ENCODE measurements at regions not wholly inside any gene's neighbourhood (a gene's known extent, or its start where the extent isn't known, plus 50 kb on each side); places are given as distances from the start of the nearest gene placed in this dataset.
A peak's percentile ranks its signal among the peaks of the same experiment; 100 is the strongest.

GRCh38 chr6:66526061-66526460 lies 819.0 kb upstream of the EYS start:
- no peak for DNase-seq (ENCODE audit: low spot score)
- no peaks in the 10 kb centered on the region for H3K27me3 ChIP-seq (ENCODE audit: control insufficient read depth in 3 of 3, insufficient read depth in 3 of 3, low read depth in 1 of 3, low read length in 3 of 3)
- no peak overlapping the region for H3K27ac ChIP-seq (replicated peaks; ENCODE audit: low read length)
- no peak overlapping the region for H2BK5ac ChIP-seq (ENCODE audit: low read length)
- no peak overlapping the region for H3K18ac ChIP-seq (ENCODE audit: low read length)
- no peaks in the 10 kb centered on the region for H3K4me1 ChIP-seq (ENCODE audit: control insufficient read depth in 2 of 2, insufficient read depth in 1 of 2, low read depth in 1 of 2, low read length in 2 of 2)
- H3K14ac ChIP-seq (ENCODE audit: low read length), result no peak overlapping the region
- no peak overlapping the region for H2AFZ ChIP-seq (ENCODE audit: low read length)
- no peak overlapping the region for H3K4me2 ChIP-seq (ENCODE audit: insufficient read depth, low read length, poor library complexity, severe bottlenecking)
- no peak overlapping the region for H3K4ac ChIP-seq (ENCODE audit: low read length)
- no peak overlapping the region for H4K91ac ChIP-seq (ENCODE audit: low read depth, low read length, poor library complexity)
- no peaks in the 10 kb centered on the region for H3K9me3 ChIP-seq (replicated peaks in 1 of 2; ENCODE audit: control insufficient read depth in 2 of 2, insufficient read depth in 1 of 2, low read depth in 1 of 2, low read length in 2 of 2)
- no peak overlapping the region for H2BK12ac ChIP-seq (ENCODE audit: low read length)
- no peak overlapping the region for H4K8ac ChIP-seq (ENCODE audit: low read depth, low read length)
- no peaks in the 10 kb centered on the region for H3K36me3 ChIP-seq (replicated peaks in 1 of 2; ENCODE audit: control insufficient read depth in 2 of 2, insufficient read depth in 2 of 2, low read length in 2 of 2)
- H3K79me1 ChIP-seq (ENCODE audit: low read depth, low read length), result no peaks in the 10 kb centered on the region
- H2BK120ac ChIP-seq (ENCODE audit: low read depth, low read length), result no peak overlapping the region
- WGBS, 2 donors (ENCODE audit: extremely low coverage in 2 of 2, insufficient read length in 2 of 2, insufficient replicate concordance in 1 of 2), result no CpG with 5 or more reads among the region's 3 CpGs
- H3K4me3 ChIP-seq (ENCODE audit: low read length in 2 of 2), result no peak overlapping the region
- no peak overlapping the region for H3K9ac ChIP-seq (ENCODE audit: low read depth, low read length, poor library complexity)
- H3K23ac ChIP-seq (ENCODE audit: low read depth, low read length, poor library complexity), result no peak overlapping the region
- H2AK5ac ChIP-seq (ENCODE audit: low read depth, low read length), result no peak overlapping the region
- H2BK15ac ChIP-seq (ENCODE audit: low read length), result no peak overlapping the region

- Histone ChIP-seq H3K4me1 (ENCODE audit: control insufficient read depth in 2 of 2, insufficient read depth in 1 of 2, low read depth in 1 of 2, low read length in 2 of 2) (peaks cover 0 to 2% of the 10 kb centered on the region in 2 donors), H3K9ac (ENCODE audit: low read depth, low read length, poor library complexity) (no peak overlapping the region), H3K27ac (replicated peaks; ENCODE audit: low read length) (no peak overlapping the region), H3K23ac (ENCODE audit: low read depth, low read length, poor library complexity) (no peak overlapping the region), H2BK12ac (ENCODE audit: low read length) (no peak overlapping the region), H3K9me3 (replicated peaks in 1 of 2; ENCODE audit: control insufficient read depth in 2 of 2, insufficient read depth in 1 of 2, low read depth in 1 of 2, low read length in 2 of 2) (no peaks in the 10 kb centered on the region), H3K4me2 (ENCODE audit: insufficient read depth, low read length, poor library complexity, severe bottlenecking) (no peak overlapping the region), H2BK5ac (ENCODE audit: low read length) (no peak overlapping the region), H3K36me3 (replicated peaks in 1 of 2; ENCODE audit: control insufficient read depth in 2 of 2, insufficient read depth in 2 of 2, low read length in 2 of 2) (no peaks in the 10 kb centered on the region), H2BK120ac (ENCODE audit: low read depth, low read length) (no peak overlapping the region), H3K14ac (ENCODE audit: low read length) (no peak overlapping the region), H2AK5ac (ENCODE audit: low read depth, low read length) (no peak overlapping the region), H2AFZ (ENCODE audit: low read length) (no peak overlapping the region), H3K4ac (ENCODE audit: low read length) (no peak overlapping the region), H4K8ac (ENCODE audit: low read depth, low read length) (no peak overlapping the region), H3K27me3 (ENCODE audit: control insufficient read depth in 3 of 3, insufficient read depth in 3 of 3, low read depth in 1 of 3, low read length in 3 of 3) (no peaks in the 10 kb centered on the region), H2BK15ac (ENCODE audit: low read length) (no peak overlapping the region), H4K91ac (ENCODE audit: low read depth, low read length, poor library complexity) (no peak overlapping the region), H3K4me3 (ENCODE audit: low read length in 2 of 2) (no peak overlapping the region), H3K18ac (ENCODE audit: low read length) (no peak overlapping the region), H3K79me1 (ENCODE audit: low read depth, low read length) (no peaks in the 10 kb centered on the region)
- no peak for DNase-seq (ENCODE audit: low spot score)
- WGBS, 2 donors (ENCODE audit: extremely low coverage in 2 of 2, insufficient read length in 2 of 2, insufficient replicate concordance in 1 of 2), result no CpG with 5 or more reads among the region's 2 CpGs
Measured at GRCh38 chr6:66522864-66523263, 815.8 kb upstream of the EYS start.

GRCh38 chr6:66516377-66516776 lies 809.4 kb upstream of the EYS start:
- Histone ChIP-seq H3K4ac (ENCODE audit: low read length) (no peak overlapping the region), H4K8ac (ENCODE audit: low read depth, low read length) (no peak overlapping the region)

GRCh38 chr6:66508433-66508832 lies 801.4 kb upstream of the EYS start:
- no peak overlapping the region for H3K14ac ChIP-seq (ENCODE audit: low read length)
- no peaks in the 10 kb centered on the region for H3K27me3 ChIP-seq (ENCODE audit: control insufficient read depth in 3 of 3, insufficient read depth in 3 of 3, low read depth in 1 of 3, low read length in 3 of 3)
- no peaks in the 10 kb centered on the region for H3K79me1 ChIP-seq (ENCODE audit: low read depth, low read length)
- no peaks in the 10 kb centered on the region for H3K36me3 ChIP-seq (replicated peaks in 1 of 2; ENCODE audit: control insufficient read depth in 2 of 2, insufficient read depth in 2 of 2, low read length in 2 of 2)
- H3K4me1 ChIP-seq (ENCODE audit: control insufficient read depth in 2 of 2, insufficient read depth in 1 of 2, low read depth in 1 of 2, low read length in 2 of 2), result peaks cover 0 to 4% of the 10 kb centered on the region in 2 donors
- no peak overlapping the region for H2BK120ac ChIP-seq (ENCODE audit: low read depth, low read length)
- H3K9ac ChIP-seq (ENCODE audit: low read depth, low read length, poor library complexity), result no peak overlapping the region
- WGBS, 2 donors (ENCODE audit: extremely low coverage in 2 of 2, insufficient read length in 2 of 2, insufficient replicate concordance in 1 of 2), result no CpG with 5 or more reads among the region's 3 CpGs
- DNase-seq (ENCODE audit: low spot score), result no peak
- no peaks in the 10 kb centered on the region for H3K9me3 ChIP-seq (replicated peaks in 1 of 2; ENCODE audit: control insufficient read depth in 2 of 2, insufficient read depth in 1 of 2, low read depth in 1 of 2, low read length in 2 of 2)
- no peak overlapping the region for H2BK12ac ChIP-seq (ENCODE audit: low read length)
- no peak overlapping the region for H2BK5ac ChIP-seq (ENCODE audit: low read length)
- peak overlapping the region; percentile 84 for H2AFZ ChIP-seq (ENCODE audit: low read length)
- H3K27ac ChIP-seq (replicated peaks; ENCODE audit: low read length), result no peak overlapping the region
- H2BK15ac ChIP-seq (ENCODE audit: low read length), result no peak overlapping the region
- no peak overlapping the region for H3K18ac ChIP-seq (ENCODE audit: low read length)
- H3K23ac ChIP-seq (ENCODE audit: low read depth, low read length, poor library complexity), result no peak overlapping the region
- H3K4ac ChIP-seq (ENCODE audit: low read length), result no peak overlapping the region
- H4K91ac ChIP-seq (ENCODE audit: low read depth, low read length, poor library complexity), result no peak overlapping the region
- H2AK5ac ChIP-seq (ENCODE audit: low read depth, low read length), result no peak overlapping the region
- H3K4me2 ChIP-seq (ENCODE audit: insufficient read depth, low read length, poor library complexity, severe bottlenecking), result no peak overlapping the region
- no peak overlapping the region for H4K8ac ChIP-seq (ENCODE audit: low read depth, low read length)
- H3K4me3 ChIP-seq (ENCODE audit: low read length in 2 of 2), result no peak overlapping the region

More at GRCh38 chr6:66516377-66516776, 809.4 kb upstream of the EYS start:
- Histone ChIP-seq H2BK120ac (ENCODE audit: low read depth, low read length) (no peak overlapping the region), H2BK5ac (ENCODE audit: low read length) (no peak overlapping the region), H2AFZ (ENCODE audit: low read length) (no peak overlapping the region), H3K9ac (ENCODE audit: low read depth, low read length, poor library complexity) (no peak overlapping the region), H3K4me1 (ENCODE audit: control insufficient read depth in 2 of 2, insufficient read depth in 1 of 2, low read depth in 1 of 2, low read length in 2 of 2) (peaks cover 0 to 2% of the 10 kb centered on the region in 2 donors), H3K36me3 (replicated peaks in 1 of 2; ENCODE audit: control insufficient read depth in 2 of 2, insufficient read depth in 2 of 2, low read length in 2 of 2) (no peaks in the 10 kb centered on the region), H3K23ac (ENCODE audit: low read depth, low read length, poor library complexity) (no peak overlapping the region), H3K4me3 (ENCODE audit: low read length in 2 of 2) (no peak overlapping the region), H4K91ac (ENCODE audit: low read depth, low read length, poor library complexity) (no peak overlapping the region), H3K14ac (ENCODE audit: low read length) (no peak overlapping the region), H3K4me2 (ENCODE audit: insufficient read depth, low read length, poor library complexity, severe bottlenecking) (no peak overlapping the region), H3K27ac (replicated peaks; ENCODE audit: low read length) (no peak overlapping the region), H2AK5ac (ENCODE audit: low read depth, low read length) (no peak overlapping the region), H3K9me3 (replicated peaks in 1 of 2; ENCODE audit: control insufficient read depth in 2 of 2, insufficient read depth in 1 of 2, low read depth in 1 of 2, low read length in 2 of 2) (no peaks in the 10 kb centered on the region), H2BK12ac (ENCODE audit: low read length) (no peak overlapping the region), H2BK15ac (ENCODE audit: low read length) (no peak overlapping the region), H3K27me3 (ENCODE audit: control insufficient read depth in 3 of 3, insufficient read depth in 3 of 3, low read depth in 1 of 3, low read length in 3 of 3) (no peaks in the 10 kb centered on the region), H3K79me1 (ENCODE audit: low read depth, low read length) (no peaks in the 10 kb centered on the region), H3K18ac (ENCODE audit: low read length) (no peak overlapping the region)
- no peak for DNase-seq (ENCODE audit: low spot score)

Measured in neuronal stem cell (in vitro differentiated cells).